ENCODE measurements at regions not wholly inside any gene's neighbourhood (a gene's known extent, or its start where the extent isn't known, plus 50 kb on each side); places are given as distances from the start of the nearest gene placed in this dataset.

GRCh38 chr3:18635215-18635614 is 210.1 kb upstream of the SATB1 start:
- DNase-seq: no peak

- DNase-seq: no peak
Measured at GRCh38 chr3:18634461-18634860, 209.3 kb upstream of the SATB1 start.

GRCh38 chr3:18633002-18633401 is 207.9 kb upstream of the SATB1 start:
- DNase-seq: no peak

GRCh38 chr3:18630295-18630694 is 205.2 kb upstream of the SATB1 start:
- no peak for DNase-seq

- no peak for DNase-seq
Measured at GRCh38 chr3:18625085-18625484, 199.9 kb upstream of the SATB1 start.

GRCh38 chr3:18623220-18623619 is 198.1 kb upstream of the SATB1 start:
- no peak for DNase-seq

GRCh38 chr3:18618723-18619122 is 193.6 kb upstream of the SATB1 start:
- DNase-seq: no peak

GRCh38 chr3:18611991-18612390 is 186.9 kb upstream of the SATB1 start:
- DNase-seq: no peak

- no peak for DNase-seq
Measured at GRCh38 chr3:18609187-18609586, 184.0 kb upstream of the SATB1 start.

- no peak for DNase-seq
Measured at GRCh38 chr3:18597919-18598318, 172.8 kb upstream of the SATB1 start.

GRCh38 chr3:18593231-18593630 is 168.1 kb upstream of the SATB1 start:
- DNase-seq: no peak

GRCh38 chr3:18591120-18591519 is 166.0 kb upstream of the SATB1 start:
- DNase-seq: no peak

- no peak for DNase-seq
Measured at GRCh38 chr3:18586076-18586475, 160.9 kb upstream of the SATB1 start.

- DNase-seq: no peak
Measured at GRCh38 chr3:18585004-18585968, 160.1 kb upstream of the SATB1 start.

- peak in 1 of 56 donors; percentile 2 for DNase-seq
Measured at GRCh38 chr3:18580268-18580667, 155.1 kb upstream of the SATB1 start.

GRCh38 chr3:18579661-18580060 is 154.5 kb upstream of the SATB1 start:
- DNase-seq: no peak

- DNase-seq: no peak
Measured at GRCh38 chr3:18575573-18575972, 150.4 kb upstream of the SATB1 start.

- no peak for DNase-seq
Measured at GRCh38 chr3:18572809-18573208, 147.7 kb upstream of the SATB1 start.

- no peak for DNase-seq
Measured at GRCh38 chr3:18567293-18567692, 142.2 kb upstream of the SATB1 start.

GRCh38 chr3:18562364-18563154 is 137.4 kb upstream of the SATB1 start:
- no peak for DNase-seq

GRCh38 chr3:18559331-18559842 is 134.2 kb upstream of the SATB1 start:
- peak in 2 of 56 donors; percentile 3 to 7 for DNase-seq

- DNase-seq: no peak
Measured at GRCh38 chr3:18558507-18558906, 133.4 kb upstream of the SATB1 start.
